Transverse colon (tissue), 4 donors: ENCODE measurements at regions not wholly inside any gene's neighbourhood (a gene's known extent, or its start where the extent isn't known, plus 50 kb on each side); places are given as distances from the start of the nearest gene placed in this dataset.
"Not testable (repeated sequence)": the region's sequence is repeated elsewhere in the genome, so short reads cannot be mapped to it uniquely, and the experiment has no call there.

Experiments used
- DNase-seq: peaks from one replicate; pipeline ENCODE4 v3.0.0-alpha.2; 2019
- H3K27ac ChIP-seq, 4 donors: fragments of 200-600 bp; sonication (generic); 2 replicates each; pipeline ENCODE4 v1.5.1; 2016 to 2018; ENCODE audit warnings: inconsistent platforms in 4 of 4
- H3K27me3 ChIP-seq: fragments of 200-600 bp; sonication (generic); 2 replicates; pipeline ENCODE4 v1.5.1; 2017; ENCODE audit warnings: inconsistent platforms
- H3K36me3 ChIP-seq, 4 donors: fragments of 200-600 bp; sonication (generic); 2 replicates each; pipeline ENCODE4 v1.5.1; 2017 to 2019; ENCODE audit warnings: inconsistent platforms in 4 of 4
- H3K4me1 ChIP-seq, 4 donors: fragments of 200-600 bp; sonication (generic); 2 replicates each; pipeline ENCODE4 v1.5.1; 2017 to 2020; ENCODE audit warnings: inconsistent platforms in 4 of 4
- H3K4me3 ChIP-seq, 4 donors: fragments of 200-600 bp; sonication (generic); 1 replicate in 1 of 4; 2 replicates in 3 of 4; pipeline versions ENCODE4 v1.5.1 to v1.6.1; 2017 to 2019; ENCODE audit warnings: inconsistent platforms in 4 of 4
- H3K9me3 ChIP-seq, 2 donors: fragments of 200-600 bp; sonication (generic); 2 replicates each; pipeline ENCODE4 v1.5.1; 2017 to 2019; ENCODE audit warnings: inconsistent platforms in 2 of 2
- EP300 ChIP-seq: sonication (generic); formaldehyde crosslinking; IDR thresholded peaks from one replicate; pipeline ENCODE4 v1.6.1; 2017; ENCODE audit warnings: antibody characterized with exemption, low read depth
- POLR2A ChIP-seq: fragments of 450-650 bp; IDR thresholded peaks from one replicate; pipeline ENCODE4 v1.6.1; 2016; ENCODE audit warnings: antibody characterized with exemption, mild to moderate bottlenecking, moderate library complexity
- POLR2AphosphoS5 ChIP-seq, 3 donors: sonication (generic); formaldehyde crosslinking; IDR thresholded peaks; one replicate each; pipeline ENCODE4 v1.6.1; 2016; ENCODE audit warnings: antibody characterized with exemption in 3 of 3
- WGBS, 2 donors: methylation state at CpG; one replicate each; pipeline ENCODE4 v1.1.5; 2018; ENCODE audit warnings: low coverage in 1 of 2; 5-methylcytosine and 5-hydroxymethylcytosine counted together
- in situ Hi-C, 4 donors: fragments of 200-750 bp; cut with MboI; loops; one replicate each; pipeline versions ENCODE4 v1.15.0 to v1.15.1; 2017; ENCODE audit warnings: low sequenced_read_pairs in 3 of 4, low pct_ligation_motif_present in 1 of 4, low pct_unique_long_range_greater_than_20kb in 1 of 4
- intact Hi-C: fragments of 100-400 bp; cut with DNase I; formaldehyde crosslinking; loops from one replicate; pipeline ENCODE4 v1.15.1; 2023; ENCODE audit warnings: low total_unique reads
- TF ChIP-seq, protein P1 (sequence below), 5 experiments: fragments of 200-600 bp in 3 of 5; fragments of 450-650 bp in 2 of 5; sonication (generic) in 3 of 5; IDR thresholded peaks; 1 replicate in 2 of 5; 2 replicates in 3 of 5; pipeline ENCODE4 v1.5.1; 2016 to 2017; ENCODE audit warnings: antibody characterized with exemption in 5 of 5, inconsistent platforms in 3 of 5, mild to moderate bottlenecking in 2 of 5, moderate library complexity in 1 of 5

DNA sequence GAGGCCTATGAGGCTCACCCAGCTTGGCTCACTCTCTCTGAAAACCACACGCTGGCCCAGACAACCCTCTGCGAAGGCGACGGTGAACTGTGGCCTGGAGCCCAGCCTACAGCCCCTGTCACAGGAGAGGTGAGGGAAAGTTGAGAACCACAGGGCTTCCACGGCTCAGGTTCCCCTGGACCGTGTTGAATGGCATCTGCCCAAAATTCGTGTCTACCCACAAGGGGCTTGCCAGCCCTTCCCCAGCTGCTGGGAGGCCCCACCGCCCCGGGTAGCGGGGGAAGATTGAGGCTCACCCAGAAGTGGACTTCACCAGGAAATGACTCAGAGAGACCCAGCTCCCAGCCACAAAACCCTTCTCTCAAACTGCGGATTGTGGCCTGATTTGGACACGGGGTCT lies 197.1 kb downstream of the CTTN start:
- H3K9me3 ChIP-seq, result no peaks in the 10 kb centered on the region
- 60% methylated on average over 12 of the region's 12 CpGs; no CpG with 5 or more reads in 1 of the 2 donors for WGBS, 2 donors
- in situ Hi-C loops (no loop called here), intact Hi-C loops (no loop called here)
- no peaks in the 10 kb centered on the region for H3K36me3 ChIP-seq
- H3K27me3 ChIP-seq, result no peaks in the 10 kb centered on the region
- no peak overlapping the region for H3K27ac ChIP-seq
- no peak for DNase-seq
- no peak for TF ChIP-seq POLR2AphosphoS5 (IDR thresholded peaks at IDR 0.05)
- TF ChIP-seq EP300, result no peak
- TF ChIP-seq POLR2A, result no peak
- TF ChIP-seq, protein P1, sequence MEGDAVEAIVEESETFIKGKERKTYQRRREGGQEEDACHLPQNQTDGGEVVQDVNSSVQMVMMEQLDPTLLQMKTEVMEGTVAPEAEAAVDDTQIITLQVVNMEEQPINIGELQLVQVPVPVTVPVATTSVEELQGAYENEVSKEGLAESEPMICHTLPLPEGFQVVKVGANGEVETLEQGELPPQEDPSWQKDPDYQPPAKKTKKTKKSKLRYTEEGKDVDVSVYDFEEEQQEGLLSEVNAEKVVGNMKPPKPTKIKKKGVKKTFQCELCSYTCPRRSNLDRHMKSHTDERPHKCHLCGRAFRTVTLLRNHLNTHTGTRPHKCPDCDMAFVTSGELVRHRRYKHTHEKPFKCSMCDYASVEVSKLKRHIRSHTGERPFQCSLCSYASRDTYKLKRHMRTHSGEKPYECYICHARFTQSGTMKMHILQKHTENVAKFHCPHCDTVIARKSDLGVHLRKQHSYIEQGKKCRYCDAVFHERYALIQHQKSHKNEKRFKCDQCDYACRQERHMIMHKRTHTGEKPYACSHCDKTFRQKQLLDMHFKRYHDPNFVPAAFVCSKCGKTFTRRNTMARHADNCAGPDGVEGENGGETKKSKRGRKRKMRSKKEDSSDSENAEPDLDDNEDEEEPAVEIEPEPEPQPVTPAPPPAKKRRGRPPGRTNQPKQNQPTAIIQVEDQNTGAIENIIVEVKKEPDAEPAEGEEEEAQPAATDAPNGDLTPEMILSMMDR (IDR thresholded peaks at IDR 0.05), result no peak
- H3K4me3 ChIP-seq, result no peak overlapping the region
- H3K4me1 ChIP-seq, result no peaks in the 10 kb centered on the region

DNA sequence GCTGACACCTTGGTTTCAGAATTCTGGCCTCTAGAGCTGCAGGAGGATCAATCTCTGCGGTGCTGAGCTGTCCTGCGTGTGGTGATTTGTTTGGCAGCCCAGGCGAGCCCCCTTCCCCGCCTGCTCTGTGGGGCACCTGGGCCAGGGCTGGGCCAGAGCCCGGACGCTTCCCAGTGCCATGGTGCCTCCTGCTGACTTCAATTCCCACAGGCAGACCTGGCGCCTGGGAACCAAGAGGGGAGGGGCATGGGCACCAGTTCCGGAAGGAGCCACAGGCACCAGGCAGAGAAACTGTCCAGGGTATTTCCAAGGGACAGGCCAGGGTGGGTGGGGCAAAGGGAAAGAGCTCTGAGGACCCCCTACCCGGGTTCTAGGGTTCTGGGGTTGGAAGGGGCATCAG lies 197.8 kb downstream of the CTTN start:
- no peak overlapping the region for H3K27ac ChIP-seq
- H3K36me3 ChIP-seq, result no peaks in the 10 kb centered on the region
- no peak overlapping the region for H3K4me3 ChIP-seq
- TF ChIP-seq POLR2AphosphoS5 (IDR thresholded peaks at IDR 0.05), result no peak
- no peak for TF ChIP-seq POLR2A
- TF ChIP-seq, protein P1 (IDR thresholded peaks at IDR 0.05), result no peak
- TF ChIP-seq EP300, result no peak
- DNase-seq, result no peak
- no peaks in the 10 kb centered on the region for H3K27me3 ChIP-seq
- WGBS, 2 donors, result 92% methylated on average over 9 of the region's 9 CpGs; no CpG with 5 or more reads in 1 of the 2 donors
- intact Hi-C loops, result no loop called here
- no peaks in the 10 kb centered on the region for H3K4me1 ChIP-seq
- H3K9me3 ChIP-seq, result no peaks in the 10 kb centered on the region
- in situ Hi-C loops, result no loop called here

DNA sequence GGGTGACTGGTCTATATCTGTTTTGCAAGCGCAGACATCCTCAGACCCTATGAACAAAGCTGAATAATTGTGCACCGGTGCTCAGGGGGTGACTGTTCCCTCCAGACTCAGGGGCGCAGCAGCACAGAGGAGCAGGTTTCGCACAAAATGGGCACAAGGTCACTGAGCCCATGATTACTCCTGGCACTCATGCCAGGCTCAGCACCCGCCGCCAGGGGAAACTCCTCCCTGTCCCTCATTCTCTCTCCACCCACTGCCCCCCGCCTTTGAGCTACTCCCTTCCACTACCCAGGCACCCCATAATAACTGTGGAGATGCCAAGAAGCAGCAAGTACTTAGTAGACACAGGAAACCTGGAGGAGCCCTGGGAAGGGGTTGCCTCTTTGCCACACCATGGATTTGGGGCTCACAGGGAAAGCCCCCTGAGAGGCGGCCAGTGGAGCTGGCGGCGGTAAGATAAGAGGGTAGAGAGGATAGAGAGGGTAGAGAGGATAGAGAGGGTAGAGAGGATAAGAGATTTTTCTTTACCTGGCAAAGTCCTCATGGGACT lies 198.8 kb downstream of the CTTN start:
- intact Hi-C loops (no loop called here), in situ Hi-C loops (no loop called here)
- H3K9me3 ChIP-seq, result no peaks in the 10 kb centered on the region
- no peaks in the 10 kb centered on the region for H3K4me1 ChIP-seq
- H3K27me3 ChIP-seq, result no peaks in the 10 kb centered on the region
- TF ChIP-seq POLR2AphosphoS5 (IDR thresholded peaks at IDR 0.05), result no peak
- no peak for TF ChIP-seq EP300
- TF ChIP-seq, protein P1 (IDR thresholded peaks at IDR 0.05), result no peak
- TF ChIP-seq POLR2A, result no peak
- H3K27ac ChIP-seq, result no peak overlapping the region
- WGBS, 2 donors, result 63 to 95% methylated on average over 2 to 10 of the region's 10 CpGs
- H3K4me3 ChIP-seq, result no peak overlapping the region
- H3K36me3 ChIP-seq, result no peaks in the 10 kb centered on the region
- DNase-seq, result no peak

DNA sequence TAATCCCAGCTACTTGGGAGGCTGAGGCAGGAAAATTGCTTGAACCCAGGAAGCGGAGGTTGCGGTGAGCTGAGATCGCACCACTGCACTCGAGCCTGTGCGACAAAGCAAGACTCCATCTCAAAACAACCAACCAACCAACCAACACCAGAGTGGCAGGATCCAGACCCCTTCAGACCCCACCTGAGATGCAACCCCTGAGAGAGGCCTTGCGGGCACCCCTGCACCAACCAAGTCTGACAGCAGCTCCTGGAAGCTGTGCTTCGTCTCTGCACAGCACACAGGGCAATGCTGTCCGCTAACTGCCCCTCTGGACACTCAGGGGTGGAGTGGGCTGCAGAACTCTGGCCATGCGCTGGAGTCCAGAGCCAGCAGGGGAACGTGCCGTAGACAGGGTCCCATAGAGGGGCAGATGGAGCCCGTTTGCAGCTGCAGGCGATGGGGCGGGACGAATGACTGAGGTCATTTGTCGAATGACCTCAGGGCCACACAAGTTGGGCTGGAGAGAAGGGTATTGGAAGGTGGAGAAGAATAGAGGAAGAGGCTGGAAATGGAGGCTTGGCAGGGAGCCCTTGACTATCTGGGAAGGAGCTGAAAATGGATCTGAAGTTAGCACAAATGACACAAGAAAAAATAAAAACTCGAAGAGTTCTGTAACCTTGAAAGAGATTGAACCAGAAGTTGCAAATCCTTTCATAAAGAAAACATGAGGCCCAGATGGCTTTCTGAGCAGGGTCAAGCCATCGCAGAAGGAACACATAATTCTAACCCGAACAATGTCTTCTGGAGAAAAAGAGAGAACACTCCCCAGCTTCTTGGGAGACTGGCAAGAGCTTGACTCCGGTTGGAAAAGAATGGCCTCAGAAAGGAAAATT lies 199.7 kb downstream of the CTTN start:
- Histone ChIP-seq H3K4me1 (no peaks in the 10 kb centered on the region), H3K4me3 (no peak overlapping the region), H3K27me3 (no peaks in the 10 kb centered on the region), H3K27ac (no peak overlapping the region), H3K36me3 (no peaks in the 10 kb centered on the region), H3K9me3 (no peaks in the 10 kb centered on the region)
- intact Hi-C loops, result no loop called here
- in situ Hi-C loops, result no loop called here
- no peak for DNase-seq
- 80 to 87% methylated on average over 9 to 20 of the region's 20 CpGs for WGBS, 2 donors
- TF ChIP-seq, protein P1 (IDR thresholded peaks at IDR 0.05), result no peak
- TF ChIP-seq EP300 (no peak), POLR2AphosphoS5 (IDR thresholded peaks at IDR 0.05) (no peak), POLR2A (no peak)

DNA sequence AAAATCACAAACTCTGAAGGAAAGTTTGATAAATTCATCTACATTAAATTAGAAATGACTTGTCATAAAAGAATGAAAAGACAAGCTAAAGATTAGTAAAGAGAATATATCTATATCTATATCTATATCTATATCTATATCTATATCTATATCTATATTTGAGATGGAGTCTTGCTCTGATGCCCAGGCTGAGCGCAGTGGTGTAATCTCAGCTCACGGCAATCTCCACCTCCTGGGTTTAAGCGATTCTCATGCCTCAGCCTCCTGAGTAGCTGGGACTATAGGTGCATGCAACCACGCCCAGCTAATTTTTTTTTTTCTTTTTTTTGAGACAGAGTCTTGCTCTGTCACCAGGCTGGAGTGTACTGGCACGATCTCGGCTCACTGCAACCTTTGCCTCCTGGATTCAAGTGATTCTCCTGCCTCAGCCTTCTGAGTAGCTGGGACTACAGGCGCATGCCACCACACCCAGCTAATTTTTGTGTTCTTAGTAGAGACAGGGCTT lies 202.6 kb downstream of the CTTN start:
- H3K4me3 ChIP-seq, in situ Hi-C loops, H3K36me3 ChIP-seq, H3K4me1 ChIP-seq, DNase-seq, H3K9me3 ChIP-seq, H3K27me3 ChIP-seq, intact Hi-C loops, H3K27ac ChIP-seq: not testable (repeated sequence)
- 59 to 64% methylated on average over 5 to 7 of the region's 7 CpGs for WGBS, 2 donors
